OCI-LY3 (cell line): ENCODE measurements at regions not wholly inside any gene's neighbourhood (a gene's known extent, or its start where the extent isn't known, plus 50 kb on each side); places are given as distances from the start of the nearest gene placed in this dataset.

Experiments used
- H2AFZ ChIP-seq: fragments of 200-600, 300-600 bp; shearing (Covaris generic); 2 replicates; pipeline ENCODE4 v1.6.0; 2014; ENCODE audit warnings: antibody characterized with exemption, low read depth, low read length
- H3K27ac ChIP-seq: fragments of 200-600, 300-600 bp; sonication (generic); 2 replicates; pipeline ENCODE4 v1.5.1; 2014; ENCODE audit warnings: mild to moderate bottlenecking, low read length, moderate library complexity, mixed read lengths
- H3K27me3 ChIP-seq: fragments of 200-600, 300-600 bp; sonication (generic); 2 replicates; pipeline ENCODE4 v1.6.1; 2014; ENCODE audit warnings: low read depth, low read length, mixed read lengths
- H3K36me3 ChIP-seq: fragments of 200-600, 300-600 bp; sonication (generic); replicated peaks from 2 replicates; pipeline ENCODE3; 2014; ENCODE audit warnings: low read depth, low read length, mixed read lengths
- H3K4me1 ChIP-seq: fragments of 300-600, 200-600 bp; sonication (generic); 2 replicates; pipeline ENCODE4 v1.6.1; 2014; ENCODE audit warnings: low read length, mixed read lengths
- H3K4me2 ChIP-seq: fragments of 200-600, 300-600 bp; sonication (generic); 2 replicates; pipeline ENCODE4 v1.6.1; 2014; ENCODE audit warnings: low read length, mixed read lengths
- H3K4me3 ChIP-seq: fragments of 300-600, 200-600 bp; sonication (generic); 2 replicates; pipeline ENCODE4 v1.5.1; 2014; ENCODE audit warnings: antibody characterized with exemption, mild to moderate bottlenecking, low read length, moderate library complexity
- H3K79me2 ChIP-seq: fragments of 300-600, 200-600 bp; shearing (Covaris generic); 2 replicates; pipeline ENCODE4 v1.6.1; 2014; ENCODE audit warnings: mild to moderate bottlenecking, low read length, mixed read lengths
- H3K9ac ChIP-seq: fragments of 300-600, 200-600 bp; shearing (Covaris generic); 2 replicates; pipeline ENCODE4 v1.6.0; 2014; ENCODE audit warnings: mild to moderate bottlenecking, low read length, moderate library complexity
- H3K9me3 ChIP-seq: fragments of 200-600, 300-600 bp; shearing (Covaris generic); 2 replicates; pipeline ENCODE4 v1.6.1; 2014; ENCODE audit warnings: low read length, mixed read lengths; ENCODE audit not compliant: insufficient read depth
- H4K20me1 ChIP-seq: fragments of 200-600, 300-600 bp; sonication (generic); 2 replicates; pipeline ENCODE4 v1.6.1; 2016; ENCODE audit warnings: low read length, mixed read lengths; ENCODE audit not compliant: insufficient read depth
- EZH2phosphoT487 ChIP-seq: fragments of 200-600 bp; shearing (Covaris generic); IDR thresholded peaks from 2 replicates; pipeline ENCODE4 v1.6.1; 2018; ENCODE audit warnings: antibody characterized with exemption, mixed run types, low read depth
- TF ChIP-seq, protein P1 (sequence below): fragments of 200-600, 300-600 bp; sonication (generic); IDR thresholded peaks from 2 replicates; pipeline ENCODE4 v1.5.1; 2014; ENCODE audit warnings: antibody characterized with exemption, low read length, low read depth

DNA sequence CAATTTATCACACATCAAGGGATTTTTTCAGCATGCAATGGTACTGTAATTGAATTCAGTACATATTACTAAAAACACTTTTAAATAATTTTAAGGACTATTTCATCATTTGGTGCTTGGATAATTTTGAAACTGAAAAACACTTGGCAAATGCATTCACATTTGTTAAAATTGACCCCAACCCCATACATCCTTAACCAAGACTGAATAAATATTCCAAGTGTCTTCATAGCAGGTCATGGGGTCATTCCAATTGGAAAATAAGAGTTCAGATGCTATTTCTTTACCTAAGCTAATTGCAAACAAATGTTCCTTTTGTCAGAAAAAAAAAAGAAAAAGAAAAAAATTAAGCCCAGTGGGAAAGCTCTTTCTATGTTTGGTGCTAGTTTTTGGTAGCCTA lies 516.4 kb upstream of the SPRY2 start:
- no peaks in the 10 kb centered on the region for H3K79me2 ChIP-seq
- H3K27ac ChIP-seq = no peak overlapping the region
- no peaks in the 10 kb centered on the region for H3K4me1 ChIP-seq
- no peak for TF ChIP-seq EZH2phosphoT487
- TF ChIP-seq, protein P1, sequence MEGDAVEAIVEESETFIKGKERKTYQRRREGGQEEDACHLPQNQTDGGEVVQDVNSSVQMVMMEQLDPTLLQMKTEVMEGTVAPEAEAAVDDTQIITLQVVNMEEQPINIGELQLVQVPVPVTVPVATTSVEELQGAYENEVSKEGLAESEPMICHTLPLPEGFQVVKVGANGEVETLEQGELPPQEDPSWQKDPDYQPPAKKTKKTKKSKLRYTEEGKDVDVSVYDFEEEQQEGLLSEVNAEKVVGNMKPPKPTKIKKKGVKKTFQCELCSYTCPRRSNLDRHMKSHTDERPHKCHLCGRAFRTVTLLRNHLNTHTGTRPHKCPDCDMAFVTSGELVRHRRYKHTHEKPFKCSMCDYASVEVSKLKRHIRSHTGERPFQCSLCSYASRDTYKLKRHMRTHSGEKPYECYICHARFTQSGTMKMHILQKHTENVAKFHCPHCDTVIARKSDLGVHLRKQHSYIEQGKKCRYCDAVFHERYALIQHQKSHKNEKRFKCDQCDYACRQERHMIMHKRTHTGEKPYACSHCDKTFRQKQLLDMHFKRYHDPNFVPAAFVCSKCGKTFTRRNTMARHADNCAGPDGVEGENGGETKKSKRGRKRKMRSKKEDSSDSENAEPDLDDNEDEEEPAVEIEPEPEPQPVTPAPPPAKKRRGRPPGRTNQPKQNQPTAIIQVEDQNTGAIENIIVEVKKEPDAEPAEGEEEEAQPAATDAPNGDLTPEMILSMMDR = no peak
- H3K9me3 ChIP-seq = no peaks in the 10 kb centered on the region
- no peak overlapping the region for H2AFZ ChIP-seq
- no peak overlapping the region for H3K4me3 ChIP-seq
- H3K27me3 ChIP-seq = no peaks in the 10 kb centered on the region
- H3K36me3 ChIP-seq = no peaks in the 10 kb centered on the region
- no peak overlapping the region for H3K4me2 ChIP-seq
- no peak overlapping the region for H3K9ac ChIP-seq
- H4K20me1 ChIP-seq = no peaks in the 10 kb centered on the region

DNA sequence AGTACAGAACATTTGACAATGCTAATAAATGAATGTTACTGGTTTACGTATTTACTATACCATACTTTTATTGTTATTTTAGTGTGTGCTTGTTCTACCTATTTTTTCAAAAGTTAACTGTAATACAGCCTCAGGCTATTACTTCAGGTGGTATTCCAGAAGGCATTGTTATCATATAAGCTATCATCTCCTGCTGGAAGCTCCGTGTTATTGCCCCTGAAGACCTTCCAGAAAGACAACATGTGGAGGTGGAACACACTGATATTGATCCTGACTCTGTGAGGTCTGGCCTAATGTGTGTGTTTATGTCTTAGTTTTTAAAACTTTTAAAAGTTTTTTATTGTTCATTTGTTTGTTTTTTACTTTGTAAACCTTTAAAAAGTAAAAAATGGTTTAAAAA lies 509.8 kb upstream of the SPRY2 start:
- Histone ChIP-seq H3K27ac (no peak overlapping the region), H3K27me3 (no peaks in the 10 kb centered on the region), H2AFZ (no peak overlapping the region), H3K79me2 (no peaks in the 10 kb centered on the region), H3K36me3 (no peaks in the 10 kb centered on the region), H3K4me2 (no peak overlapping the region), H3K4me1 (no peaks in the 10 kb centered on the region), H3K9me3 (no peaks in the 10 kb centered on the region), H4K20me1 (no peaks in the 10 kb centered on the region), H3K9ac (no peak overlapping the region), H3K4me3 (no peak overlapping the region)
- no peak for TF ChIP-seq EZH2phosphoT487
- TF ChIP-seq, protein P1 = no peak

DNA sequence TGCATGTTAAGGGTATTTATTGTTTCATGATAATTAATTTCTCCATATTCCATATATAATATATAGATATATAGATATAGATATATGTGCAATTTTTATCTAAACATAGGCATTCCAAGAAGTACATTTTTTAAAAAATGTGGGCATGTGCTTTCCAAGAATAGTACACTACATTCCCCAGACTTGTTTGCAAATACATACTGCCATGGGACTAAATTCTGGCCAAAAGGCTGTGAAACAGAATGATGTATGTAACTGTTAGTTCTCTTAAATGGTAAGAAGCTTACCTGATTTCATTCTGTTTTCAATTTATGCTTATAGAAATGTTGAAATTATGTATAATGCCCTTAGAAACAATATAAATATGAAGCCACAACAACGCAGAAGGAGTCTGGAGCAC lies 503.2 kb upstream of the SPRY2 start:
- no peaks in the 10 kb centered on the region for H3K4me1 ChIP-seq
- H3K27me3 ChIP-seq = no peaks in the 10 kb centered on the region
- H3K4me2 ChIP-seq = no peak overlapping the region
- no peaks in the 10 kb centered on the region for H3K36me3 ChIP-seq
- H4K20me1 ChIP-seq = no peaks in the 10 kb centered on the region
- no peak for TF ChIP-seq EZH2phosphoT487
- TF ChIP-seq, protein P1 = no peak
- no peaks in the 10 kb centered on the region for H3K9me3 ChIP-seq
- no peak overlapping the region for H3K4me3 ChIP-seq
- H2AFZ ChIP-seq = no peak overlapping the region
- H3K79me2 ChIP-seq = no peaks in the 10 kb centered on the region
- no peak overlapping the region for H3K27ac ChIP-seq
- no peak overlapping the region for H3K9ac ChIP-seq

DNA sequence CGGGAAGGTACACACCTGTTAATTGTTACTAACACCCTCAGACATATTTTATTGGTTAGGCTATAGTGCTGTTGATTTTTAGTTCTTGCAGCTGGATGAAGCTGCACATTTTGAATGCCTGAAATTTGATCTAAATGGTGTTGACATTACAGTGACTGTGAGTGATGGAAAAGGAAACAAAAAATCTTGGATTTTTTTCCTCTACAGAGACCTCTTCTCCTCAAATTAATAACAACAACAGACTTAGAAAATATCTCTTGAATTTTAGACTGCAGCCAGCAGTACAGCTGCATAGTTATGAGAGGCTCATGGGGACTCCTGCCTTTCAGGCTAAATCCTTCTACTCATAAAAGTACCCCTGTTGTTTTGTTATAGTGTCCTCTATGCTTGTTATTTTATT lies 500.5 kb upstream of the SPRY2 start:
- H3K27me3 ChIP-seq = no peaks in the 10 kb centered on the region
- no peak overlapping the region for H3K27ac ChIP-seq
- H3K36me3 ChIP-seq = no peaks in the 10 kb centered on the region
- H4K20me1 ChIP-seq = no peaks in the 10 kb centered on the region
- H3K4me3 ChIP-seq = no peak overlapping the region
- TF ChIP-seq, protein P1 = no peak
- no peak for TF ChIP-seq EZH2phosphoT487
- no peak overlapping the region for H3K4me2 ChIP-seq
- H3K9ac ChIP-seq = no peak overlapping the region
- H3K79me2 ChIP-seq = no peaks in the 10 kb centered on the region
- 0 out of 2 replicates have a peak, but pooled peaks cover 3% of the 10 kb centered on the region for H3K9me3 ChIP-seq
- H2AFZ ChIP-seq = no peak overlapping the region
- H3K4me1 ChIP-seq = no peaks in the 10 kb centered on the region
